IPS DF 4.7 (cell line): ENCODE measurements at regions not wholly inside any gene's neighbourhood (a gene's known extent, or its start where the extent isn't known, plus 50 kb on each side); places are given as distances from the start of the nearest gene placed in this dataset.

Source experiments
- DNase-seq: peaks from one replicate; pipeline ENCODE4 v3.0.0-alpha.2; 2013; ENCODE audit warnings: low spot score; ENCODE audit errors: extremely low read depth

DNA sequence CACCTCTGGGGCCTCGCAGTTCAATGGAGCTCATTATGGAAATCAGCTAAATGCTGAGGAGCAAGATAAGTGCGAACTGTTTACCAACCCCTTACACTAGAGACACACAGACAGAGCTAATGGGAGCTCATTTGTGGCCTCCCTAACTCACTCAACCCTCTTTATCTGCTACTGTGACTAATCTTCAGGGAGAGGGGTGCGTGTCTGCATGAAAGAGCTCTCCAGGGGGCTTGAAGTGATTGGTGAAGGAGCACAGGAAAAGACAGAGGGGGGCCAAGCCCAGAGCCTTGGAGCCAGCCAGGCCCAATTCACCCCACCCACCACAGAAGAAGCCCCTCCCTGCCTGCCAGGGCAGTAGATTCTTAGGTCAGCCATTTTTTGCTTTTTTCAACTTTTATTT, 466.8 kb upstream of the BRINP1 start:
- no peak for DNase-seq

DNA sequence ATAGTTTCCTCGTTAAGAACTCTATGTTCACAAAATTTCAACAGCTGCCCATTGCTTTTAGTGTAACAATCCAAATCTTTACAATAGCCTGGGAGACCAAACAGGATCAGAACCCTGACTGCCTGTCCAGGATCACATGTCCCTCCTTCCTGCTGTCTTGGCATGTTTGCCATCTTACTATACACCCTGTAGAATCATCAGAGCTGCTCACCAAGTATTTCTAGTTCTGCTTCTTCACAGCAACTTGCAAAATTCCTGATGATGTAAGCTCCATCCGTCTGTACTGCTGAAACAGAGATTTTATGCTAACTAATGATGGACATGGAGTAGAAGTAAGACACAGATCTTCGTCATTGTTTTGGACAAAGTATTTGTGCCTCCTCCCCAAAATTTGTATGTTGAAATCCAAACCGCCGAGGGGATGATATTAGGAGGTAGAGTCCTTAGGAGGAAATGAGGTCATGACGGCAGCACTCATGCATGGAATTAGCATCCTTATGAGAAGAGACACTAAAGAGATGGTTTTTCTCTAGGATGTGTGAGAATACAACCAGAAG, 464.9 kb upstream of the BRINP1 start:
- DNase-seq, result no peak

DNA sequence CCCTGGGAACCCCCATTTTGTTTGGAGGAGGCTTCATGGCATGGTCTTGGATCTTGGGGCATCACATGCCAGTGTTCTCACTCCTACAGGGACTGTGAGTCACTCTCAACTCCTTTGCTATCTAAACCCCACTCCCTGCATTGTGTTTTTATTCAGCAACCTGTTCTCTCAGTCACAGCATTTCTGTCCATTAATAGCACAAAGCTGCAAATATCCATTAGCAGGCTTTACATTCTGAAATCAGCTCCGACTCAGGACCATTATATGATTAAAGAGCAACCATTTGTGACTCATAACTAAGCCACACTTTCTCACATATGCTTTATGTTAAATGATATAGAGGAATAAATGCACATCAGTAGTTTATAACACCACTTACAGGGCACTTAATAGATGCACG, 462.1 kb upstream of the BRINP1 start:
- DNase-seq, result no peak

DNA sequence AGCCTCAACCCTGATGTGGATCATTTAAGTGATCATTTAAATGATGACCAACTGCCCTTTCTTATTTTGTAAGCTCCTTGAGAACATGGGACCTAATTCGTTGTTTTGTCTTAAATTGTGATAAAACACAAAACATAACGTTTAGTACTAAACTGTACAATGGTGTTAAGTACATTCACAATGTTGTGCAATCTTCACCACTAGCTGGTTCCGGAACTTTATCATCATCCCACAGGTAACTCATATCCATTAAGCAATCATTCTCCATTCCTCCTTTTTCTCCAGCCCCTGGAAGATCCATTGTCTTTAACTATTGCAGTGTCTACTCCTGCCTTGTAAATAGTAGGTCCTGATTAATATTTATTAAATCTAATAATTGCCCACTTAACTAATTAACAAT, 460.5 kb upstream of the BRINP1 start:
- no peak for DNase-seq

DNA sequence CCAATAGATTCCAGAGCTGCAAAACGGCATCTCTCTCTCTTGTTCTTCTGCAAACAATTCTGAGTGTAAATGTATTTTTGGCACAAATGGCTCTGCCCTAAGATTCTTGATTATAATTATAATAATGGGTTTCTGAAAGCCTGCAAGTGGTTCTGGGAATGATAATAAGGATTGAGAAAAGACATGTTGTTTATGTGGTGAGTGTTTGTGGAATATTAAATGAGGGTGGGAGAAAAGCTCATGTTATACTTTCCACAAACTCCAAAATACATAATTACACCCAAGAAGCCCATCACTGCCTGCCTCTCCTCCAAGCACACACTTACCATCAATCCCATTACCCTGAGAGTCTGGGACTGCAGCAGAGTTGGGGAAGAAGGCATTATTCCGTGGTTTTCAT, 460.0 kb upstream of the BRINP1 start:
- no peak for DNase-seq

DNA sequence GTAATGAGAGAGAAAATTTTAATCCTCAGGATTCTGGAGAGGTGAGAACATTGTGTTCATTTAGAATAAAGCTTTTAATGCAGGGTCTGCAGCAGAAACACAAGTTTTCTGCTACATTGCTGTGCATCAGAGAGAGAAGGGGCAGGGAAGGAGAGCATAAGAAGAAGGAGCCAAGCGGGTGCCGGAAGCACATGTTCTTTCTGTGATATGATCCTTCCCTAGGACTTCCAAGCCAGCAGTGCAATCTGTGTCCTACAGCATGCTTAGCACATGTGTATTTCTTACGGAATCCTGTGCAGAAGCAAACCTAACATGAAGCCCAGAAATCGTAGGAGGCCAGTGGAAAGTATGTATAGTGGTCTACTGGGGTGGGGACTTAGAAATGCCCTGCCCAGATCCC, 458.3 kb upstream of the BRINP1 start:
- no peak for DNase-seq

DNA sequence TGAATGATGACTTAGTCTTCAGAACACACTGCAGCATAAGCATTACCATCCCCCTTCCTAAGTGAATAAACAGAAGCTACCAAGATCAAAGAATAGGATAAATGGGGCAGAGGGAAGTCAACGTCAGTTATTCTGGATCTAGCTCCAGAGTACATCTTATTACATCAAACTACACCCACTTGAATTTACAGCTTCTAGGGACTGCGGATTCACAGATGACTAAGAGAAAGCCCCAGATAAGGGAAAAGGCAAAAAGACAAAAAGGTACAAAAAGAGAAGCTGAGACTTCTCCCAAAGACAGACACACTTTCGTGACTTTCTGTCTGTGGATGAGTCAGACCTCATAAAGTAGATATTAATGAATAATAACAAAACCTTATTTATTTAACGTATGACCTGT, 457.9 kb upstream of the BRINP1 start:
- DNase-seq, result no peak

DNA sequence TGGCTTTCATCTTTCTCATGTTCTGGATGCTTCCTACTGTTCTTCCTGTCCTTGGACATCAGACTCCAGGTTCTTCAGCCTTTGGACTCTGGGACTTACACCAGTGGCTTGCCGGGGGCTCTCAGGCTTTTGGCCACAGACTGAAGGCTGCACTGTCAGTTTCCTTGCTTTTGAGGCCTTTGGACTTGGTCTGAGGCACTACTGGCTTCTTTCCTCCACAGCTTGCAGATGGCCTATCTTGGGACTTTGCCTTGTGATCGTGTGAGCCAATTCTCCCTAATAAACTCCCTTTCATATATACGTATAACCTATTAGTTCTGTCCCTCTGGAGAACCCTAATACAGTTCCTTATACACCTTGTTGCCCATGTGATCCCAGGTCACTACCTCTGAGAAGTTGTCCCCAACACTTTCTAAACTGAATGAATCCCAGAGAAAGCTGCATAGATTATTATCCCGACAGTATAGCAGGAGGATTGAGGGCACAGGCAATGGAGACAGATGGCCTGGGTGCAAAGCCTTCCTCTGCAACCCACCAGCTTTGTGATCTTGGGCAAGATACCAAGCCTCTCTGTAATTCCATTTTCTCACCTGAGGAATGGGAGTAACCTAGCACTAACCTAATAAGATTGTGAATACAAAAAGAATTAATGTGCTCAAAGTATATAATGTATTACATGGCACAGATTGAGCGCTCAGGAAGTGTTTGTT, 449.6 kb upstream of the BRINP1 start:
- no peak for DNase-seq

DNA sequence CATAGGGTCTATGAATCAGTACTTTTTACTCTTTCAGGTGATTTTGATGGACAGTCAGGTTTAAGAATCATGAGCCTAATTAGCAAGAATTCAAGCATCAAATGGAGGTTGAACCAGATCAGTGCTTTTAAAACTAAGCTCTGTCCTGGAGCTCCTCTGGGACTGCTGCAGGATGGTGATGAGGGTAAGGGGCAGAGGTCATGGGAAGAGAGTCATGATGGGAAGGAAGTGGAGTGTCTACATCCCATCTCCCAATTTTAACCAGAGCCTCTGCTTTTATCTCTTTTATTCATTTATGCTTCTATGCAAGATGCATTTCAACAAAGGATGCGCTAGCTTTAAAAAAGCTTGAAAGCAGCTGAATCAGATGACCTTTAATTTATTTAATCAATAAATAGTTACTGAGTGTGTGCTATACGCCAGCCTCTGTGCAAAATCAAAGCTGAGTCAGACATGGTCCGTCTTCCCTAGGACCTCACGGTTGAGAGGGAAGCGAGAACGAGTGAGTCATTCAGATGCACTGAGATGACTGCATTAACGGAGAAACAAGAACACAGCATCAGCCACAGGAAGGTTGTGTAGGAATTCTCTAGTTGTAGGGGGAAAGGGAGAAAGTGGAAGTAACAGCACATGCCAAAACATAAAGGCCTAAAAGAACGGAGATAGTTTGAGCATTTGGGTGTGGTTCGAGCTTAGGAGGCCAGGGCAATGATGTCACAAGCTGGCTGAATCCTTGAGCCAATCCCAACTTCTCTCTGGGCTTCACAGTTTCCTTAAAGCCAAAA, 441.6 kb upstream of the BRINP1 start:
- DNase-seq, result no peak

DNA sequence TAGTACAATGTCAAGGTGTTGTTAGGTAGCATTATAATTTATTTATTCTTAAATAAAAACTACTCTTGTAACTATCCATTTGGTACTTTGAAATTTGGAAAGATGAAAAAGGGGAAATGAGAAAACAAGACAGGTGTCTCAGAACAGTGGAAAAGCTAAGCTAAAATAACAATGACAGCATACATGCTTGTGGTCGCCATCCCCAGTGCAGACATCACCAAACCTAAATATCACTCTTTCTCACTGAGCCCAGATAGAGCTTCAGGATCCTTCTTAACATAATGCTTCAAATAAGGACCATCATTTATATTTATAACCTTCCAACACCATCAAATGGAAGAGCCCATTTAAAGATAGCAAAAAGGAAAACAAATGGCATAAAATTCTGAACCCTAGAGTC, 434.4 kb upstream of the BRINP1 start:
- DNase-seq, result no peak

DNA sequence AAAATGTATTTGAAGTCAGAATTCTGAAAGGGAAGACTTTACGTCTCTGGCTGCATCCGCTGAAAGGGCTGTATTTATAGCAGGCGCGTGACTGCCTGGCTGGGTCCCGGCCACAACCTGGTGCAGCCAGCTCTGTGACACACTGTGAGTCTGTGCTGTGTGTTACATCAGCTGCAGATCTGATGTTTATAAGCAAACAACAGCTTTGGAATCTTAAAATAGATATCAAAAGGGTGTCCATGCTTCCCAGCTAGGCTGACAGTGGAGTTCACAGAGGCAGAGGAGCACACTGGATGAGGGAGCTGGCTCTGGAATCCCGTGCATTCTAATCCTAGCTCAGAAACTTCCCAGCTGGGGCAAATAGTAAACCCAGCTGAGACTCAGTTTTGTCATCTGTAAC, 433.4 kb upstream of the BRINP1 start:
- DNase-seq, result no peak

DNA sequence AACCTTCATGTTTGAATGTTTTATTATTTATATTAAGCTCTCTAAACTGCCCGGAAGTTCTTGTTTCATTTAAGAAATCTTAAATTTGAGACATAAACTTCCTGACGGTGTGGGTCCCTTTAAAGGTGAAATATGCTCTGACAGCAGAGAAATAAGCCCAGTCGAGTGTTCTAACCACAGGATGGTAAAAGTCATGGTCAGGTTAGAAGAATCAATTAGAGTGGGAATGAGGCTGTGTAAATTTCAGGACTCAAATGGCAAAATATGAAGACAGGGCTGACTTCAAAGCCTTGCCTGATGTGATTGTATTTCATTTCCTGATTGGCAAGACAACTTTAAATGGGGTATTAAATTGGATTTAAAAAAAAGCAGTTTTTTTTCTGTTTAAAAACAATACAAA, 432.9 kb upstream of the BRINP1 start:
- DNase-seq, result no peak

DNA sequence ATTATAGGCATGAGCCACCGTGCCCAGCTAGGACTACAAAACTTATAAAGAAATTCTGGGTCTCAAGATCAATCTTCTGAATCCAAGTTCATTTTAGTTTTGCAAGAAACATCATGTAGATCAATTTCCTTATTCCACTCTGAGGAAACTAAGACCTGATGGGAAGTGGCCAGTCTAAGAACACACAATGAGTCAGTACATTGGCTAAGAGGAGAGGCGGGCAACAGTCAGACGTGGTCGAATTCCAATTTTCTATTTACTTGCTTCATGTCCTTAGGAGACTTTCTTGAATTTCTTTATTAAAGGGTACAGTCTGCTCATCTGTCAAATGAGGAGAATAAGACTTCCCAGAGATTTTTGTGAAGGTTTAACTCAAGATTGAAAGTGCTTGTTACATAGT, 432.1 kb upstream of the BRINP1 start:
- no peak for DNase-seq

DNA sequence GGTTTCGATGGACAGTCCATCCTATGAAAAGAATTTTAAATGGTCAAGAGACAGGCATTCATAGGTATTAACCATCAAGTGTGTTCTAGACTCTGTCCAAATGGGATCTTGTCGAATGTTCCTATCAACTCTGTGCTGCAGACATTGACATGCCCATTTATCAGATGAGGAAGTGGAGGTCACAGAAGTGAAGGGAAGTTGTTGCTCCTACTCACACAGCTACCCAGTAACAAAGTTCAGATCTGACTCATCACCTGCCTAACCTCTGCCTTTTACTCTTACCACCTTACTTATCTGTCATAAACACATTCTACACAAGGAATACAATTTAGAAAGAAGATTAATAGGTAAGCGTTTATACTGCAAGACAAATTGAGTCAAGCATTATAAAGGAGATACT, 426.2 kb upstream of the BRINP1 start:
- no peak for DNase-seq

DNA sequence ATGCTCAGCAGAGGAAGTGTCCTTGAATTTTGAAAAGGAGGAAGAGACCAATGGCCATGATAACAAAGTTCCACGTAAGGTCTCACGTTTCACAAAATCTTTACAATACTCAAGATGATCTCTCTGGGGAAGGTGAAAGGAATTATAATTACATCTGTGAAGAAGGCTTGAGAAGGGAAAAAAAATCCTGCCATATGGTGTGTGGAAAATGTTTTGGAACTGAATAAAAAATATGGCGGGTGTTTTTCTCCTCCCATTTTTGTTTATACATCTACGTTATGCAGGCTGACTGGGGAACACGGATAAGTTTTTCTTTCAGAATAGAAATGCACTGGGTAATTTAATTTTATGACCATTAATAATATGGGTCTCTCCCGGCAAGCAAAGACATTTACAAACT, 425.6 kb upstream of the BRINP1 start:
- DNase-seq, result no peak

DNA sequence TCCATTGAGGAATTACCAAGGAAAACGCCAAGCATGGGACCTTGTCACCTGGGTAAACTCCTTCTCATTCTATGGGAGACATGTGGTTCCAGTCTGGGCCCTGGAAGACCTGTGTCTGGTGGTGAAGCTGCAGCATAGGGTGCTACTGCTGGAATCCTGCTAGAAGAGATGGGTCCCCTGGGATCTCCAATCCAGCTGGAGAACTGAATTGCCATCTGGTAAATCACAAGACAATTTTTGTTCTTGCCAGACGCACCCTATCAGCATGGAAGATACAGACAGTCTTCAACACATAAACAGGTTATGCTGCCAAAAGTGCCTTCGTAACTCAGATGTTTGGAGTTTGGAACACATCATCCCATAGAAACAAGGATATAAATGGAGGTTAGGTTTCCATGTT, 424.0 kb upstream of the BRINP1 start:
- no peak for DNase-seq

DNA sequence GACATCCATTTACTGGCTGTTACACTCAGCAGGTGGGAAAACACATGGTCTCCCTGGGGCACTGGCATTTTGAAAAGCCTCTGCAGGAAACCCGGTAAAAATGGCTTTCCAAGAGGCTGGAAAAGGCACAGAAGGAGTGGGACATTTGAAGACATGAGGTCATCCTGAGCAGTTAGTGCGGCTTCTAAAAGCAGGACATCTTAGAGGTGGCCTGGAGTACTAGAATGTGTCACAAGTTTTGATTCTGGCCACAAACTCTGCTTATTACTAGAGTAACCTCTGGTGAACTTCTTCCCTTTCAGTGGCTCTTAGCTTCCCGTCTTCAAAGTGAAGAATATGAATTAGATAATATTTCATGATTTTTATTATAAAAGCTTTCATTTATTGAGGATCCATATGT, 423.0 kb upstream of the BRINP1 start:
- no peak for DNase-seq

DNA sequence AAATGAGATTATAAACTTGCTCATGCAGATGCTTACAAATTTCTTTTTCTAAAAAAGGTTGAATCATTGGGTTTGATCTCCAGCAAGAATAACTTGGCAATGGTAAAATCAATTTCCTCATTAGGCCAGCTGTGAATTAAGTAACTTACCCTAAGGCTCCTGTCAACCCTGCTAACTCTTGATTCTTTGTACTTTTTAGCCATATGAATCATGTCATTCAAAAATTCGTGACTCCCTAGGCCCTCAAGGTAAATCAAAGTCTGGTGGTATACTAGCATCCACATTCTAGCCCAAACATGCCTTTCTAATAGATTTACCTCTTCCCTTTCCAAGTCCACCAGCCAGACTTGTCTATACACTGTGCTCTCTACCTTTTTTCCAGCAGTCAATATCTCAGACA, 420.8 kb upstream of the BRINP1 start:
- no peak for DNase-seq

DNA sequence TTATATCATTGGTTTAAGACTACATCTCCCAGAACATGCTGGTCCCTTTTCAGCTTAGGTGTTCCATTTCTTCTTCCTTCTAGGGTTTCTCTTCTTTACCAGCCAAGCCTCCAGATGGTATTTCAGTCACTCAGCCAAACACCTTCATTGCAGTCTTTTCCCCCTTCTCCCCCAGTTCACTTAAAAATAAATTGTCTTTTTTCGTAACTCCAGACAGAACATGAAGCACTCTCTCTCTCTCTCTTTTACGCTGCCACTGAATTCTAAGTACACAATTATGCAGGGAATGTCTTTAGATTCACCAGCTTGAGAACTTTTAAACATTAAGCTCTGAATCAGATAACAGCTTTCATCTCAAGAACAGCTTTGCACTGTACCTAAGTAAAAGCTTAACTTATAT, 419.7 kb upstream of the BRINP1 start:
- no peak for DNase-seq

DNA sequence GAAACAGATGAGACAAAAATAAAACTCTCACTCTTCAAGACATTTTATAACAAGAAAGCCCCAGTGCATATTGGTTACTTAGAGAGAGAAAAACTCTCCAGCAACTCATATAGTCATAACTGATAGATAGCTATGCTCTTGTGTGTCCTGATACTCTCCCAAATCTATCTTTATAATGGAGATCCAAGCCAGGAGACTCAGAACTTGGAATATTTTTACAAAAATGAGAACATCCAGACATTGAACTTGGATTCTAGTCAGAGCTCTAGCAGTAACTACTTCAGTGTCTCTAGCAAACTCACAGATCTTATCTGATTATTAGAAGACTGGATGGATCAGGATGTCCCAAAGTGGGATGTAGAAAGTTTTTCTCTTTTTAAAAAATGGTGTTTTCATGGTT, 412.7 kb upstream of the BRINP1 start:
- no peak for DNase-seq

DNA sequence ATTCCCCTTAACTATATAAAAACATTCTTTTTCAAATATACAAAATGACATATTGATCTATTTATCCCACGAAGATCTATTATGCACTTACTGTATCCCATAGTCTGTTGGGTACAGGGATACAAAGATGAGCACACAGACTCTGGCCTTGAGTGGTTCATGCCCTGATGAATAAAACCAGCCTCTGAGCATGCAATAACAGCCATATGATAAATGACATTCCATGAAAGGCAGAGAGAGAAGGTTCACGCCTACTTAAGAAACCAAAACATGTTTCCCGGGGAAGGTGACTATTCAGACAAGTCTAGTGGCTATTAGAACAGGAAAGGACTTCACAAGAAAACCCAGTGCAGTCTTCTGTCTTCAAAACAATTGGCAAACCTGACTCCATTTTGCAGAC, 406.2 kb upstream of the BRINP1 start:
- no peak for DNase-seq

DNA sequence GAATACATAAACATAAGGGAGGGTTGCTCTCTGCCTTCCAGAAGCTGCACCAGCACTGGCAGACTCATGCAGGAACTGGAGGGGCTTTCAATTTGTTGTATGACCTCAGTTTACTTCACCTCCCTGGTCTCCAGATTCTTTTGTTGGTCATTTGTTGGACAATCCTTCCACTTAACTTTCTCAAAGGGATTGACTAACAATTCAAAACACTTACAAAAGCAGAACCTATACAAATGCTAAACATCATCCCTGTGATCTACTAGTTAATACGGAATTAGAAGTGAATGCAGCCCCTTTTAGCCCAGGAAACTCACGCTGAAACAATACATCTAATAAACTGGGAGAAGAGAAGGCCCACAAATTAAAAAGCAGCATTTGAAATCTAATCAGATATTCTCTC, 404.6 kb upstream of the BRINP1 start:
- DNase-seq, result peak; percentile 22

DNA sequence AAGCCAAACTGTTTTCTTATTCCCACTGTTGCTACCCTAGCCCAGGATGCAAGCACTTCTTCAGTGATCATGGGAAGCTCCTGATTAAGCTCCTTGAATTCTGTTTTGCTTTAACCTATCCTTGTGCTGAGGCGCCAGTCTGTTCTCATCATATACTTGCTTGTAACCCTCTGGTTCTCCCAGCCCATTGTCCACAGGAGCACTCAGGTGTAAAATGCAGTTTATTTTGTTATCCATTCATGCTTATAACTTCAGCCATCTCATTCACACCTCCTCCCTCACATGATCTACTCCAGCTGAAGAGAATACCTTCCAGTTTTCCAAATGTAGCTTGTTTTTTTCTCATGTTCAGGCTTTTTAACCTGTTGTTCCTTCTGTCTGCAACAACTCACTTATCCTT, 402.1 kb upstream of the BRINP1 start:
- DNase-seq, result no peak
